SW 1271 (cell line): ENCODE measurements at regions not wholly inside any gene's neighbourhood (a gene's known extent, or its start where the extent isn't known, plus 50 kb on each side); places are given as distances from the start of the nearest gene placed in this dataset.
"Not testable (repeated sequence)": the region's sequence is repeated elsewhere in the genome, so short reads cannot be mapped to it uniquely, and the experiment has no call there.

Experiments used
- DNase-seq, 2 experiments: peaks; one replicate each; lab custom pipeline; 2025; lab: John Stamatoyannopoulos, UW

DNA sequence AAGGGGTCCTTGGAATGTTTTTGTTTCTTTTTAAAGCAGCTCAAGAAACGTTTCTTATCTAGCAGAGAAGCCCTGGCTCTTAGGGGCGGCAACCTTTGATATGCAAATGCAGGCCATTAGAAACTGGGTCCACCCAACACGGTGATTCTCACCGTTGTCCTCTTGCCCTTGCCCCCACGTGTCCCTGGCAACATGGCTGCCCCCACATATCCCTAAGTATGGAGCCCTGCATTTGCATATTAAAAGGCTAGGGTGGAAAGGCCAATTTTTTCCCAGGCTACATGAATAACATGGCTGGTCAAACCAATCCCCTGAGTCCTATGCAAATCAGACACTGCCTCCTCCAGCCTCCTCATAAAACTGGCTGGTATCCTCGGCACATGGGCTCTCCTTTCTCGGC lies 230.1 kb upstream of the SPOPL start:
- DNase-seq: no peak

DNA sequence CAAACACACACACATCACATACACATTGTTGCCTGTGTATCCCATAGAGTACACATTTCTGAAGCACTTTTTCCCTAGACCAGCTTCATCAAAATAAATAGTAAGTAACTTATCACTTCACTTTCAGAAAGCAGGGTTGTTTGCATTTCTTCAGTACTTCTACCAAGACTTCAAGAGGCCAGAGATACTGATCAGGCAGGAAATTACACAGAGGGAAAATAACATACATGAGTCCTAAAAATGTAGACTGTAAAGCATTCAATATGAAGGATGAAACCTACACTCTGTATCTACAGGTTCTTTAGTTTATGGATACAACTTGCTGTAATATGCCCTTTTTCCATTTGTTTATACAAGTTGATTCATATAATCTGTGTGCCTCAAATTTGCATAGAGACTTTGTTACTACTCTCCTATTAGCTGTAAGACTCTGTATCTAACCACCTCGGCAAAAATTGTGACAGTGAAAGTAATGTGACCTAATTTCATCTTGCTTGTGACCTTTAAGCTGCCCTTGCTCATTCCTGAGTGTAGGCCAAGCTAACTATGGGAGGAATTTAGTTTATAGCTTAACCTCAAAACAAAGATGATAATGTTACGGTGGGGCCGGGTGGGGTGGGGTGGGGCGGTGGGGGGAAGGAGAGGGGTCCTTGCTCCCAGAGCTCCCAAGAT lies 228.9 kb upstream of the SPOPL start:
- no peak for DNase-seq

DNA sequence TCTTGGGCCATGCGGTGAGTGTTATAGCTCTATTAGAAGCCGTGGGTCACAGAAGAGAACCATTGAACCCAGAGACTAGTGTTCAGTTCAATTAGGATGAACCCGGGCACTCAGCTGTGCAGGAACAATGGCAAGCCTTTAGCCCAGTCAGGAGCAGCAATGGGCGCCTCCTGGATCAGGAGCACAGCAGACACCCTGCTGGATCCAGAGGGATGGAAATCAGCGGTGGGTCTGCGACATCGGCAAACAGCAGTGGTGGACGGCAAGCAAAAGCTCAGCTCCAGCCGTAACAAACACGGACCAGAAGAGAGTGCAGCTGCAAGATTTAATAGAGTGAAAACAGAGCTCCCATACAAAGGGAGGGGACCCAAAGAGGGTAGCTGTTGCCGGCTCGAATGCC lies 228.3 kb upstream of the SPOPL start:
- not testable (repeated sequence) for DNase-seq

GRCh38 chr2:138274421-138275291 lies 226.9 kb upstream of the SPOPL start:
- DNase-seq: no peak

DNA sequence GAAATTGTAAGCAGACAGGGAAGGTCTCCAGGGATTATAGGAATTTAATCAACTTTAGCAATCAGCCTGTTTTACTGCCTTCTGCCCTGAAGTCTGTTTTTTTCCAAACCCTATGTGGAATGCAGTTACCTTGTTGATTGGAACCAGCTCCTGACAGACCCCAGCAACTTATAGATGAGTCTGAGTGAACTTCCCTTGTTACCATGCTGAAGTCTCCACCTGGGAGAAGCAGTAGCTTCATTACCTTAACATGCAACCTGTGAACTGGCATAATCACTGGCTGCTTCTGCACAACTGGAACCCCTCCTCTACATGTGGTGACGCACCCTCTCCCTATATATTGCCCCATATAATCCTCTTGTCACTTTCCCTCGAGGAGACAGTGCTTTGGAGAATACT lies 226.3 kb upstream of the SPOPL start:
- no peak for DNase-seq

- no peak for DNase-seq
Measured at GRCh38 chr2:138275881-138276280, 225.7 kb upstream of the SPOPL start.

DNA sequence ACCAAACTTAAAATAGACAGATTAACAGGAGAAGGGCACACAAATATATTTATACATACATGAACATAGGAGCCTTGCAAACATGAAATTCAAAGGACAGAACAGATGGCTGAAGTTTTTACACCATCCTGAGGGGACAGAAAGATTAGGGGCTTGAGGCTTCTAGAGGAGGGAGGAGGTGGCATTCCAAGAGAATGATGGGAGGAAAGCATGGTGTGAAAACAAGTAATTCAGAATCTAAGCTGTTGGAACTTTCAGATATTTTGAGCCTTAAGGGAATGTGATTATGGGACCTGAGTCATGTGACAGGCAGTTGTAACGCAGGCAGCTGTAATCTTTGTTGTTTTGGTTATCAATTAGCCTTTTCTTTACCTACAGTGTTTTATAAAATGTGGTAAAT lies 225.2 kb upstream of the SPOPL start:
- no peak for DNase-seq

DNA sequence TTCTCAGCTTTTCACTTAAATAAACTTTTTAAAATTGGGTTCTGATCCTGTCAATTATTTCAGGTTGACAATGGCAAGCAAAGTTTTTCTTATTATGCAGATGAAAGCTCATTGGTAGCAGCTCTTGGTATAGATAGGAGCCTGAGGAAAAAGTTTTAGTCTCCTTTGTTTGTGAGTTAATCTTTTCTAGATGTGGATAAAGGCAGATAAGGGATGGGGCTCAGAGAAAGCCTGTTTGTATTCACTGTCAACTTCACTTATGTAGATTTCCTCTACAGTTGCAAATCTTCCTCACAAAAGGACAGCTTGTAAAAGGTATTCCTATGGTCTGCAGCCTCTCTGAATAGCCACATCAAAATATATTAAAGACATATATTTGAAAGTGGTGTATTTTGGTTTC lies 224.5 kb upstream of the SPOPL start:
- no peak for DNase-seq

DNA sequence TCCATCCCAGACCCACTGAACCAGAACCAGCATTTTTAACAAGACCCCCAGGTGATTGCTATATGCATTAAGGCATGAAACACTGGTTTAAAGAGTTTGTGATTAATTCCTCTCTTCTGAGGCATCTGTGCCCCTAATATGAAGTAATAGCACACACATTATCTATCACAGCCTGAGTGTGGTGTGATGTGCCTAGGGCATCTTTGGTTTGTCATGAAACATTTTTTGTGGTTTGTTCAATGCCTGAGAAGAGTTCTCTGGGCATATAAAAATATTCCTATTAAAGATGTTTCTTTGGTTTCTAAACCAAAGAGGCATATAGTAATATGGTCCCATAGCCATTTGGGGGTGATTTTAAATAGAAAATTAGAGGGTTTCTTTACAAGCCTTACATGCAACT lies 221.7 kb upstream of the SPOPL start:
- no peak for DNase-seq

DNA sequence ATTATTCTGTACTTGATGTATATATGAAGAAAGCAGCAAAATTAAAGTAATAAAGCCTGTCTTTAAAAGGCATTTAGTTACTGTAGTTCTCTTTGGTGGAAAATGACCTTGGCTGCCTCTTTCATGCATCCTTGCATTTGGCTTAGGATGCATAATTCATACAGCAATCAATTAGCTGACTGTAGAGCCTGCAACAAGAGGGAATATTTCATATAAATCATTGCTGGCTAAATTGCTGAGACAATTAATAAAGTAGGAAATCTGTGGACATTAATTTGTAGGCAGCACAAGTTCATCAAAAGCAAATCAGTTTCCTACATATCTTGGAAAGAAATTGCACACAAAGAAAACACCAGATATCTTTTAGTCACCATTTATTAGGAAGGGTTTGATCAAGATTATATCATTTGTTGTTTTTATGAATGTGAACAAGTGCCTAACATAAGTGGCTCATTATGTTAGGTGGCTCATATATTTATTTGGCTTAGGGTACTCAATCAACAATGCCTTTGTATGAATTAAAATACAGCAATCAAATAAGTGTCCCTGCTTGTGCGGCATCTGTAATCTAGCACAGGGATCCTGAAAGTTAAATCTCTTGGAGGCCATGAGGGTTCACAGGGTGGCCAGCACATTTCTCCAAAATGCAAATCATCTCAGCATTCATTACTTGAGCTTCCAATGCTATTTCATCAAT lies 220.4 kb upstream of the SPOPL start:
- no peak for DNase-seq

- no peak for DNase-seq
Measured at GRCh38 chr2:138282014-138282672, 219.4 kb upstream of the SPOPL start.

DNA sequence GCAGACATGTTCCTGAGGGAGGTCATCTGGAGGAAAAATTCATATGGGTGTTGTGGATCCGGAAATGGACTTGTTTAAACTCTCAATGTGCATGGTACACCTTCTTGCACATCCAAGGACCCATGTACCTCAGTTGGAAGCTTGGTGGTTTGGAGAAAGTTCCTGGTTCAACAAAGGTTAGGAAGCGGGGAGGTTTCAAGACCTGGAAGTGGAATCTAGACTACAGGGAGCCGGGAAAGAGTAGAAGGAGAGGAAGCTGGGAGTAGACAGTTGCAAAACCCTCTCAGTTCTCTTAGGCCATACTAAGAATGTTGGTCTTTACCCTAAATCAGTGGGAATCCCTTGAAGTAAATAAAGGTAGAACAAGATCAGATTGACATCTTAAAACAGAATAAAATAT lies 209.8 kb upstream of the SPOPL start:
- no peak for DNase-seq

DNA sequence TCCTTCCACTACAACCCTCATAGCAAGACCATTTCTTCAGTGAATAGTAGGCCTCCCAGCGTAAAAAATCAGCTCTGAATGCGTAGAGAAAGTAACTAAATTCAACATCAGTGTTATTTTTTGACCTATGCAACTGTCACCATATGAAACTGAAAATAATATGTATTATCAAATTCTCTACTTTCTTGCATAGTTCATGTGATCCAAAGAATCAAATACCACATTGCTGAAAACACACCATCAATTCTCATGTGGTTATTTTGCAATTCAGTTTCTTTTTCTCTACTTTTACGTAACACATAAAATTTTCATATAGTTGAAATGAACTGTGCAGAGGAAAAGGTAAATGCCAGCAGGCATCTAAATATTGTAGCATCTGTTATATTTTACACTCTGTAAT lies 208.5 kb upstream of the SPOPL start:
- DNase-seq: no peak

- no peak for DNase-seq
Measured at GRCh38 chr2:138293549-138293948, 208.0 kb upstream of the SPOPL start.

- DNase-seq: no peak
Measured at GRCh38 chr2:138294451-138294850, 207.1 kb upstream of the SPOPL start.

DNA sequence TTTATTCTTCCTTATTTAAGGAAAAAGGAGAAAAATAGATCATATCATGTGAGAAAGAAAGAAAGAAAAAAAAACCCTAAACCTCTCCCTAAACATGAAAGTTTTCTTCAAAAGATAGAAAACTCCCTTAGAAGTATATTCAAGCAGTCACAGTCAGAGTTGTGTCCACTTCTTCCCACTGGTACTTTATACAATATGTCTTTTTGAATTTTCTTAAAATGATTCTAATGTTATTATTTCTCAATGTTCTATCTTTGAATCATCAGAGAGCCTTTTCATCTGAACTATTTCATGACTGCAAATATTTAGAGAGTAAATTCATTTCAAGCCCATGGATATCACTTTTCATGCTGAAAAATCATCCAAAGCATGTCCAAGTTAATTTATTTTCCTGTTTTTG lies 205.2 kb upstream of the SPOPL start:
- DNase-seq: no peak

- DNase-seq: no peak
Measured at GRCh38 chr2:138298120-138298814, 203.3 kb upstream of the SPOPL start.

- no peak for DNase-seq
Measured at GRCh38 chr2:138298900-138299299, 202.7 kb upstream of the SPOPL start.

DNA sequence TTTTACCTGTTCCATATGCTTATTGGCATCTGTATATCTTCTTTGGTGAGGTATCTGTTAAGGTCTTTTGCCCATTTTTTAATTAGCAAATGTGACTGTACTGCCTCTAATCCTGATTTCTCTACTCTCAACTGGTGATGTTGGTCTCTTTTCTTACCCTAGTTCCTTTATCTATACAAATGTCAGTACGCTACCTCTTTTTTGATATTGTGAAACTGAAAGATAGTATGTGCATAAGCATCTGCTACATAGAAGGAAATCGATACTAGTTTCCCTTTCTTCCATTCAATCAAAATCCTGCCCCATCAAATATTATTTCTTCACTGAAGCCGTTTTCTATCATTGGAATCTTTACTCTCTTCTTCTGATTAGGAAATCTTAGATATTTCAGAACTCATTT lies 194.9 kb upstream of the SPOPL start:
- no peak for DNase-seq

DNA sequence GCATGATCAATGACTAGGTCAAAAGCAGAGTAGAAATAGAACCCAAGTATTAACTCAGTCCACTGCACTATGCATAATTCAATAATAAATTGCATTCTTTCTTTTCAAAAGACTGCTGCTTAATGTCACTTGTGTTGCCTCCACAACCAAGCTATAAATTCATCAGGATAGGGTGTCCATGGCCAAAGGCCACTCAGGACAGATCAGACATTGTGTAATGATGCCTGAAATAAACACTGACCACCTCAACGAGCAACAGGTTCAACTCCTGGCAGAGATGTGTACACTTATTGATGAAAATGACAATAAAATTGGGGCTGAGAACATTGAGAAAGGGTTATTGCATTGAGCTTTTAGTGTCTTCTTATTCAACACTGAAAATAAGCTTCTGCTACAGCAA lies 194.5 kb upstream of the SPOPL start:
- DNase-seq: no peak

DNA sequence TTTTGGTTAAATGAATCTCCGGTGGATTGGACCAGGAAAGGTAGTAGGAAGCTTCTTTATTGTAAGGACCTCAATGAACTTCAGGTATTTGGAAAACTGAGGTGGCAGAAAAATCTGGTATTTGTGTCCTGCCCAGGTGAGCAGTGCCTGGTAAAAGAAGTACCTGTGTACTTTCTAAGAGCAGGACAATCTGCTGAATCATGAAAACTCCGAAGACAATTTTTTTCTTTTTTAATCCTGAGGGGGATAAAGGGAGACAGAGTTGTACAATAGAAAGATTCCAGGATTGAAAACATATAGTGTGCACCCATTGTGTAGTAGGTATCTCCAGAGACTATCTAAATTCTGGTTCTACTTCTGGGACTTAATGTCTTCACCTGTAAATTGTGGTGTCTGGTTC lies 191.8 kb upstream of the SPOPL start:
- no peak for DNase-seq

DNA sequence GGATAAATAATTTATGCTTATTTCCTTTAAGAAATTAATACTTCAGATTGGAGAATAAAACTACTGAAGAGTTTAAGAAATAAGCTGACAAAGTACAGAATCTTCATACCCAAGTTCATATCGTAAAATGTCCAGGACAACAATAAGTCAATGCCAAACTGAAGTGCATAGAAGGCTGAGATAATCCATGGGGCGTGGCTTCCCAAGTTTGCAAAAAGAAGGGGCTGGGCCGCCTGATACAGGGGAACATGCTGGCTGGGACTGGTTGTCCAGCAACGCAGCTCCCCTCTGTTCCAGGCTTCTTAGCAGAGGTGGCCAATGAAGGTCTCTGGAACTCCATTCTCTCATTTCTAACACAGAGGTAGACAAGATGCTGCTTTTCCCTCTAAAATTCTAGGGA lies 189.5 kb upstream of the SPOPL start:
- DNase-seq: no peak
